Thoracic aorta (tissue), 2 donors: ENCODE measurements at regions not wholly inside any gene's neighbourhood (a gene's known extent, or its start where the extent isn't known, plus 50 kb on each side); places are given as distances from the start of the nearest gene placed in this dataset.

Source experiments
- ATAC-seq: fragments of 150-250 bp; one replicate; pipeline ENCODE4 v1.8.0; 2017; ENCODE audit warnings: low read depth; ENCODE audit not compliant: insufficient number of reproducible peaks, low FRiP score
- DNase-seq: peaks from one replicate; pipeline ENCODE4 v3.0.0-alpha.2; 2020; ENCODE audit warnings: low spot score
- H3K27ac ChIP-seq, 2 donors: fragments of 200-600 bp; sonication (generic); 1 replicate in 1 of 2; 2 replicates in 1 of 2; pipeline ENCODE4 v1.5.1; 2016; ENCODE audit warnings: mild to moderate bottlenecking in 2 of 2, moderate library complexity in 2 of 2
- H3K27me3 ChIP-seq: fragments of 200-600 bp; sonication (generic); replicated peaks from 2 replicates; pipeline ENCODE4 v1.6.0; 2016; ENCODE audit warnings: mild to moderate bottlenecking; ENCODE audit not compliant: insufficient read depth
- H3K36me3 ChIP-seq: fragments of 200-600 bp; sonication (generic); one replicate; pipeline ENCODE4 v1.5.1; 2016
- H3K4me1 ChIP-seq, 2 donors: fragments of 200-600 bp; sonication (generic); 1 replicate in 1 of 2; 2 replicates in 1 of 2; pipeline versions ENCODE4 v1.5.1 to v1.6.0; 2016; ENCODE audit warnings: low read depth in 2 of 2, mild to moderate bottlenecking in 1 of 2; ENCODE audit not compliant: control insufficient read depth in 1 of 2
- H3K4me3 ChIP-seq: fragments of 200-600 bp; sonication (generic); 2 replicates; pipeline ENCODE4 v1.5.1; 2016; ENCODE audit warnings: mild to moderate bottlenecking
- H3K9me3 ChIP-seq: fragments of 200-600 bp; sonication (generic); 2 replicates; pipeline ENCODE4 v1.5.1; 2016
- CTCF ChIP-seq: fragments of 200-600 bp; sonication (generic); IDR thresholded peaks from one replicate; pipeline ENCODE4 v1.5.1; 2019; ENCODE audit warnings: antibody characterized with exemption

- no peak for DNase-seq
- H3K36me3 ChIP-seq: no peaks in the 10 kb centered on the region
- H3K9me3 ChIP-seq: no peaks in the 10 kb centered on the region
- no peaks in the 10 kb centered on the region for H3K27me3 ChIP-seq
- TF ChIP-seq CTCF: no peak
- no peak overlapping the region for H3K4me3 ChIP-seq
- no peaks in the 10 kb centered on the region for H3K4me1 ChIP-seq
- ATAC-seq: no peak
- H3K27ac ChIP-seq: no peak overlapping the region
Measured at GRCh38 chr20:52483382-52483781, 291.8 kb upstream of the ZFP64 start.

GRCh38 chr20:52482044-52482443, 290.5 kb upstream of the ZFP64 start:
- Histone ChIP-seq H3K4me3 (no peak overlapping the region), H3K36me3 (no peaks in the 10 kb centered on the region), H3K9me3 (no peaks in the 10 kb centered on the region), H3K27ac (no peak overlapping the region), H3K4me1 (no peaks in the 10 kb centered on the region), H3K27me3 (no peaks in the 10 kb centered on the region)
- no peak for ATAC-seq
- DNase-seq: no peak
- TF ChIP-seq CTCF: no peak

GRCh38 chr20:52481443-52481842, 289.9 kb upstream of the ZFP64 start:
- Histone ChIP-seq H3K36me3 (no peaks in the 10 kb centered on the region), H3K4me3 (no peak overlapping the region), H3K27ac (no peak overlapping the region), H3K9me3 (no peaks in the 10 kb centered on the region), H3K27me3 (no peaks in the 10 kb centered on the region), H3K4me1 (no peaks in the 10 kb centered on the region)
- ATAC-seq (no peak), DNase-seq (no peak)
- no peak for TF ChIP-seq CTCF

GRCh38 chr20:52476074-52476750, 284.6 kb upstream of the ZFP64 start:
- Histone ChIP-seq H3K27me3 (no peaks in the 10 kb centered on the region), H3K4me1 (no peaks in the 10 kb centered on the region), H3K9me3 (no peaks in the 10 kb centered on the region), H3K4me3 (no peak overlapping the region), H3K27ac (no peak overlapping the region), H3K36me3 (no peaks in the 10 kb centered on the region)
- ATAC-seq: no peak
- no peak for DNase-seq
- TF ChIP-seq CTCF: no peak

GRCh38 chr20:52473186-52473585, 281.6 kb upstream of the ZFP64 start:
- Histone ChIP-seq H3K9me3 (no peaks in the 10 kb centered on the region), H3K27me3 (no peaks in the 10 kb centered on the region), H3K36me3 (no peaks in the 10 kb centered on the region), H3K4me1 (no peaks in the 10 kb centered on the region), H3K4me3 (no peak overlapping the region), H3K27ac (no peak overlapping the region)
- ATAC-seq: no peak
- no peak for DNase-seq
- no peak for TF ChIP-seq CTCF
